HG02678 (cell line): ENCODE measurements at regions not wholly inside any gene's neighbourhood (a gene's known extent, or its start where the extent isn't known, plus 50 kb on each side); places are given as distances from the start of the nearest gene placed in this dataset.
"Not testable (repeated sequence)": the region's sequence is repeated elsewhere in the genome, so short reads cannot be mapped to it uniquely, and the experiment has no call there.

Experiments
- ATAC-seq: cut with Tn5 transposase; IDR thresholded peaks from one replicate; pipeline ENCODE4 v1.9.1; 2021; ENCODE audit warnings: mild to moderate bottlenecking, moderate library complexity; ENCODE audit not compliant: unreplicated experiment

GRCh38 chr1:815147-815922 lies 108.4 kb upstream of the SAMD11 start:
- ATAC-seq: not testable (repeated sequence)

GRCh38 chr1:817071-817599 lies 106.6 kb upstream of the SAMD11 start:
- not testable (repeated sequence) for ATAC-seq

- ATAC-seq: not testable (repeated sequence)
Measured at GRCh38 chr1:817658-818617, 105.8 kb upstream of the SAMD11 start.

- no peak for ATAC-seq
Measured at GRCh38 chr1:818618-819291, 105.0 kb upstream of the SAMD11 start.

- ATAC-seq: no peak
Measured at GRCh38 chr1:820962-821361, 102.8 kb upstream of the SAMD11 start.

GRCh38 chr1:826808-827207 lies 96.9 kb upstream of the SAMD11 start:
- ATAC-seq: peak; percentile 29

- ATAC-seq: peak; percentile 76
Measured at GRCh38 chr1:827211-828063, 96.3 kb upstream of the SAMD11 start.

- ATAC-seq: not testable (repeated sequence)
Measured at GRCh38 chr1:829324-829723, 94.4 kb upstream of the SAMD11 start.

GRCh38 chr1:829932-830331 lies 93.8 kb upstream of the SAMD11 start:
- ATAC-seq: not testable (repeated sequence)

GRCh38 chr1:830750-831149 lies 93.0 kb upstream of the SAMD11 start:
- ATAC-seq: not testable (repeated sequence)

GRCh38 chr1:831522-831921 lies 92.2 kb upstream of the SAMD11 start:
- ATAC-seq: no peak

- no peak for ATAC-seq
Measured at GRCh38 chr1:832136-832535, 91.6 kb upstream of the SAMD11 start.

GRCh38 chr1:833226-833625 lies 90.5 kb upstream of the SAMD11 start:
- ATAC-seq: not testable (repeated sequence)

GRCh38 chr1:835509-835908 lies 88.2 kb upstream of the SAMD11 start:
- ATAC-seq: not testable (repeated sequence)

- ATAC-seq: not testable (repeated sequence)
Measured at GRCh38 chr1:837601-838000, 86.1 kb upstream of the SAMD11 start.

GRCh38 chr1:838291-838690 lies 85.4 kb upstream of the SAMD11 start:
- ATAC-seq: not testable (repeated sequence)

- not testable (repeated sequence) for ATAC-seq
Measured at GRCh38 chr1:840592-840991, 83.1 kb upstream of the SAMD11 start.

- not testable (repeated sequence) for ATAC-seq
Measured at GRCh38 chr1:841671-842425, 81.9 kb upstream of the SAMD11 start.

- not testable (repeated sequence) for ATAC-seq
Measured at GRCh38 chr1:842799-843198, 80.9 kb upstream of the SAMD11 start.
